Loucy (cell line): ENCODE measurements at regions not wholly inside any gene's neighbourhood (a gene's known extent, or its start where the extent isn't known, plus 50 kb on each side); places are given as distances from the start of the nearest gene placed in this dataset.

Source experiments
- H2AFZ ChIP-seq: fragments of 200-600 bp; sonication (generic); 2 replicates; pipeline ENCODE4 v1.6.0; 2016; ENCODE audit warnings: antibody characterized with exemption, mild to moderate bottlenecking, low read length, moderate library complexity
- H3F3A ChIP-seq: fragments of 200-600 bp; 2 replicates; pipeline ENCODE4 v1.6.0; 2016; ENCODE audit warnings: antibody characterized with exemption, low read depth, mild to moderate bottlenecking
- H3K27me3 ChIP-seq: fragments of 200-600 bp; sonication (generic); 2 replicates; pipeline ENCODE4 v1.6.1; 2014; ENCODE audit warnings: low read length, mild to moderate bottlenecking; ENCODE audit not compliant: insufficient read depth, poor library complexity, severe bottlenecking
- H3K36me3 ChIP-seq: fragments of 200-600 bp; sonication (generic); 2 replicates; pipeline ENCODE4 v1.6.1; 2016; ENCODE audit warnings: low read length; ENCODE audit not compliant: insufficient read depth
- H3K4me1 ChIP-seq: fragments of 200-600 bp; sonication (generic); 2 replicates; pipeline ENCODE4 v1.5.1; 2014; ENCODE audit warnings: low read length, mild to moderate bottlenecking; ENCODE audit not compliant: insufficient read depth, poor library complexity, severe bottlenecking
- H3K4me2 ChIP-seq: fragments of 200-600 bp; sonication (generic); 2 replicates; pipeline ENCODE4 v1.6.0; 2014; ENCODE audit warnings: antibody characterized with exemption, low read length, low read depth, mild to moderate bottlenecking; ENCODE audit not compliant: poor library complexity, severe bottlenecking
- H3K4me3 ChIP-seq: fragments of 200-600 bp; sonication (generic); 2 replicates; pipeline ENCODE4 v1.5.1; 2014; ENCODE audit warnings: low read length, mild to moderate bottlenecking, mixed read lengths; ENCODE audit not compliant: poor library complexity, severe bottlenecking
- H3K79me2 ChIP-seq: fragments of 200-600 bp; sonication (generic); 2 replicates; pipeline ENCODE4 v1.6.1; 2014; ENCODE audit warnings: low read length; ENCODE audit not compliant: insufficient read depth
- H3K9ac ChIP-seq: fragments of 200-600 bp; sonication (generic); 2 replicates; pipeline ENCODE4 v1.6.0; 2014; ENCODE audit warnings: mild to moderate bottlenecking, low read depth, low read length, moderate library complexity; ENCODE audit not compliant: poor library complexity, severe bottlenecking
- H3K9me2 ChIP-seq: fragments of 200-600 bp; sonication (generic); replicated peaks from 2 replicates; pipeline ENCODE4 v1.6.1; 2016; ENCODE audit warnings: low read depth, low read length, mixed read lengths
- H3K9me3 ChIP-seq: fragments of 200-600 bp; sonication (generic); 2 replicates; pipeline ENCODE4 v1.6.1; 2014; ENCODE audit warnings: mild to moderate bottlenecking, antibody characterized with exemption, low read length, low read depth; ENCODE audit not compliant: insufficient read depth
- H4K20me1 ChIP-seq: fragments of 200-600 bp; sonication (generic); 2 replicates; pipeline ENCODE4 v1.6.0; 2014; ENCODE audit warnings: antibody characterized with exemption, low read length, mild to moderate bottlenecking; ENCODE audit not compliant: insufficient read depth, poor library complexity, severe bottlenecking
- EZH2phosphoT487 ChIP-seq: fragments of 200-600 bp; IDR thresholded peaks from 2 replicates; pipeline ENCODE4 v1.6.1; 2018; ENCODE audit warnings: antibody characterized with exemption, mild to moderate bottlenecking, moderate library complexity, borderline replicate concordance
- TF ChIP-seq, protein P1 (sequence below): fragments of 200-600 bp; sonication (generic); conservative IDR thresholded peaks from 2 replicates; pipeline ENCODE4 v1.5.1; 2014; ENCODE audit warnings: mild to moderate bottlenecking, antibody characterized with exemption, low read length

GRCh38 chr10:28217848-28218247 is 85.0 kb downstream of the MPP7 start:
- Histone ChIP-seq H3F3A (no peaks in the 10 kb centered on the region), H3K9me3 (no peaks in the 10 kb centered on the region), H2AFZ (no peak overlapping the region), H3K4me3 (no peak overlapping the region), H4K20me1 (no peaks in the 10 kb centered on the region), H3K4me2 (no peak overlapping the region), H3K36me3 (no peaks in the 10 kb centered on the region), H3K9me2 (no peaks in the 10 kb centered on the region), H3K27me3 (no peaks in the 10 kb centered on the region), H3K79me2 (no peaks in the 10 kb centered on the region), H3K9ac (no peak overlapping the region), H3K4me1 (no peaks in the 10 kb centered on the region)
- no peak for TF ChIP-seq EZH2phosphoT487
- TF ChIP-seq, protein P1, sequence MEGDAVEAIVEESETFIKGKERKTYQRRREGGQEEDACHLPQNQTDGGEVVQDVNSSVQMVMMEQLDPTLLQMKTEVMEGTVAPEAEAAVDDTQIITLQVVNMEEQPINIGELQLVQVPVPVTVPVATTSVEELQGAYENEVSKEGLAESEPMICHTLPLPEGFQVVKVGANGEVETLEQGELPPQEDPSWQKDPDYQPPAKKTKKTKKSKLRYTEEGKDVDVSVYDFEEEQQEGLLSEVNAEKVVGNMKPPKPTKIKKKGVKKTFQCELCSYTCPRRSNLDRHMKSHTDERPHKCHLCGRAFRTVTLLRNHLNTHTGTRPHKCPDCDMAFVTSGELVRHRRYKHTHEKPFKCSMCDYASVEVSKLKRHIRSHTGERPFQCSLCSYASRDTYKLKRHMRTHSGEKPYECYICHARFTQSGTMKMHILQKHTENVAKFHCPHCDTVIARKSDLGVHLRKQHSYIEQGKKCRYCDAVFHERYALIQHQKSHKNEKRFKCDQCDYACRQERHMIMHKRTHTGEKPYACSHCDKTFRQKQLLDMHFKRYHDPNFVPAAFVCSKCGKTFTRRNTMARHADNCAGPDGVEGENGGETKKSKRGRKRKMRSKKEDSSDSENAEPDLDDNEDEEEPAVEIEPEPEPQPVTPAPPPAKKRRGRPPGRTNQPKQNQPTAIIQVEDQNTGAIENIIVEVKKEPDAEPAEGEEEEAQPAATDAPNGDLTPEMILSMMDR: no peak

- no peaks in the 10 kb centered on the region for H3K4me1 ChIP-seq
- H3K79me2 ChIP-seq: no peaks in the 10 kb centered on the region
- no peak overlapping the region for H3K9ac ChIP-seq
- H4K20me1 ChIP-seq: no peaks in the 10 kb centered on the region
- H3K9me3 ChIP-seq: no peaks in the 10 kb centered on the region
- H3K9me2 ChIP-seq: no peaks in the 10 kb centered on the region
- no peak for TF ChIP-seq EZH2phosphoT487
- TF ChIP-seq, protein P1: no peak
- no peaks in the 10 kb centered on the region for H3K27me3 ChIP-seq
- no peak overlapping the region for H3K4me3 ChIP-seq
- H3K36me3 ChIP-seq: no peaks in the 10 kb centered on the region
- no peaks in the 10 kb centered on the region for H3F3A ChIP-seq
- H3K4me2 ChIP-seq: no peak overlapping the region
- H2AFZ ChIP-seq: no peak overlapping the region
These were observed 86.9 kb downstream of the MPP7 start for GRCh38 chr10:28215930-28216329.

DNA sequence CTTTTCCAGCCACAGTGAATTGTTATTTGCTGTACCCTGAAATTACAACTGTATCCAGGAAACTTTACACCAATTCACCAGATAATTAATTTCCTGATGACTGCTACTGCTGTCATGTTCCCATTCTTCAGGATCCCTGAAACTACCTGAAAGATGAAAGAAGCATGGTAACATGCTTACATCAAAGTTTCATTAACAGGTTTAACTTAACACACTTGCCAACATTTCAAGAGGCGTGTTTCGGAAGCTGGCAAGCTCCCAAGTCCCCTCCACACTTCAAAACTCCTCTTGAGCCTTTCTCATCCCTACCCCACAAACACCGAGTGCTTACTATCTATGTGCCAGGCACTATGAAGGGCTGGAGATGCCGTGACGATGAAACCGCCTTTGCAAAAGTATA is 88.6 kb downstream of the MPP7 start:
- Histone ChIP-seq H3K4me3 (no peak overlapping the region), H3F3A (no peaks in the 10 kb centered on the region), H3K27me3 (no peaks in the 10 kb centered on the region), H3K9me2 (no peaks in the 10 kb centered on the region), H3K79me2 (no peaks in the 10 kb centered on the region), H3K36me3 (no peaks in the 10 kb centered on the region), H2AFZ (no peak overlapping the region), H3K9ac (no peak overlapping the region), H4K20me1 (no peaks in the 10 kb centered on the region), H3K9me3 (no peaks in the 10 kb centered on the region), H3K4me2 (no peak overlapping the region), H3K4me1 (no peaks in the 10 kb centered on the region)
- TF ChIP-seq EZH2phosphoT487: no peak
- TF ChIP-seq, protein P1: no peak
